OCI-LY1 (cell line): ENCODE measurements at regions not wholly inside any gene's neighbourhood (a gene's known extent, or its start where the extent isn't known, plus 50 kb on each side); places are given as distances from the start of the nearest gene placed in this dataset.
A peak's percentile ranks its signal among the peaks of the same experiment; 100 is the strongest.
"Not testable (repeated sequence)": the region's sequence is repeated elsewhere in the genome, so short reads cannot be mapped to it uniquely, and the experiment has no call there.

ENCODE experiments used
- H2AFZ ChIP-seq: fragments of 200-600 bp; sonication (generic), shearing (Covaris generic); 2 replicates; pipeline ENCODE4 v1.6.0; 2014; ENCODE audit warnings: antibody characterized with exemption, mild to moderate bottlenecking, low read length
- H3F3A ChIP-seq: fragments of 200-600 bp; sonication (generic), shearing (Covaris generic); 2 replicates; pipeline ENCODE4 v1.6.0; 2014; ENCODE audit warnings: mild to moderate bottlenecking, antibody characterized with exemption, low read length, moderate library complexity; ENCODE audit not compliant: insufficient read depth
- H3K27ac ChIP-seq: fragments of 200-600 bp; sonication (generic); 2 replicates; pipeline ENCODE4 v1.5.1; 2014; ENCODE audit warnings: low read length, mixed run types, mild to moderate bottlenecking, low read depth; ENCODE audit not compliant: poor library complexity, severe bottlenecking
- H3K27me3 ChIP-seq: fragments of 200-600 bp; sonication (generic); 2 replicates; pipeline ENCODE4 v1.6.0; 2014; ENCODE audit warnings: antibody characterized with exemption, mild to moderate bottlenecking, low read length, moderate library complexity; ENCODE audit not compliant: insufficient read depth
- H3K36me3 ChIP-seq: fragments of 200-600 bp; sonication (generic); 2 replicates; pipeline ENCODE4 v1.6.1; 2014; ENCODE audit warnings: mild to moderate bottlenecking, antibody characterized with exemption, low read length, moderate library complexity, mixed read lengths; ENCODE audit not compliant: insufficient read depth
- H3K4me1 ChIP-seq: fragments of 200-600 bp; sonication (generic); 2 replicates; pipeline ENCODE4 v1.5.1; 2014; ENCODE audit warnings: mild to moderate bottlenecking, low read length, moderate library complexity; ENCODE audit not compliant: insufficient read depth, severe bottlenecking
- H3K4me2 ChIP-seq: fragments of 200-600 bp; sonication (generic), shearing (Covaris generic); 2 replicates; pipeline ENCODE4 v1.6.1; 2014; ENCODE audit warnings: low read length
- H3K4me3 ChIP-seq: fragments of 200-600 bp; sonication (generic); 2 replicates; pipeline ENCODE4 v1.5.1; 2014; ENCODE audit warnings: low read length, low read depth, mild to moderate bottlenecking, mixed read lengths; ENCODE audit not compliant: poor library complexity, severe bottlenecking
- H3K79me2 ChIP-seq: fragments of 200-600 bp; shearing (Covaris generic); 2 replicates; pipeline ENCODE4 v1.6.1; 2016; ENCODE audit warnings: mixed run types, low read length, mixed read lengths; ENCODE audit not compliant: insufficient read depth
- H3K9ac ChIP-seq: fragments of 200-600 bp; sonication (generic), shearing (Covaris generic); 2 replicates; pipeline ENCODE4 v1.6.1; 2014; ENCODE audit warnings: mild to moderate bottlenecking, low read length, mixed read lengths
- H3K9me2 ChIP-seq: fragments of 200-600 bp; sonication (generic), shearing (Covaris generic); 2 replicates; pipeline ENCODE4 v1.6.1; 2014; ENCODE audit warnings: low read depth, mild to moderate bottlenecking, low read length, mixed read lengths
- H3K9me3 ChIP-seq: fragments of 200-600 bp; shearing (Covaris generic); 2 replicates; pipeline ENCODE4 v1.6.1; 2014; ENCODE audit warnings: low read length, mixed read lengths
- H4K20me1 ChIP-seq: fragments of 200-600 bp; sonication (generic), shearing (Covaris generic); 2 replicates; pipeline ENCODE4 v1.6.0; 2016; ENCODE audit warnings: mild to moderate bottlenecking, low read length; ENCODE audit not compliant: insufficient read depth
- CTCF ChIP-seq: fragments of 200-600 bp; sonication (generic), shearing (Covaris generic); IDR thresholded peaks from 2 replicates; pipeline ENCODE4 v1.5.1; 2017; ENCODE audit warnings: mild to moderate bottlenecking, antibody characterized with exemption, low read length, moderate library complexity, mixed read lengths
- EZH2 ChIP-seq: fragments of 200-600 bp; sonication (generic), shearing (Covaris generic); IDR thresholded peaks from 2 replicates; pipeline ENCODE4 v1.8.0; 2017; ENCODE audit warnings: borderline replicate concordance, mixed run types, mild to moderate bottlenecking, antibody characterized with exemption, low read length, moderate library complexity, mixed read lengths

- no peak for TF ChIP-seq EZH2
- H3K27me3 ChIP-seq: no peaks in the 10 kb centered on the region; the same call in 1 of the 2 replicates
- no peak overlapping the region for H3K9ac ChIP-seq
Measured at GRCh38 chr16:86259499-86259898, 250.8 kb upstream of the FOXF1 start.

GRCh38 chr16:86261379-86261778 lies 248.9 kb upstream of the FOXF1 start:
- no peak overlapping the region for H2AFZ ChIP-seq

More at GRCh38 chr16:86259499-86259898, 250.8 kb upstream of the FOXF1 start:
- Histone ChIP-seq H2AFZ (no peak overlapping the region), H3K9me3 (no peaks in the 10 kb centered on the region), H3K79me2 (no peaks in the 10 kb centered on the region), H3K4me2 (no peak overlapping the region), H3K4me3 (no peak overlapping the region), H3F3A (no peaks in the 10 kb centered on the region), H3K36me3 (no peaks in the 10 kb centered on the region), H4K20me1 (no peaks in the 10 kb centered on the region), H3K9me2 (no peaks in the 10 kb centered on the region), H3K4me1 (no peaks in the 10 kb centered on the region), H3K27ac (no peak overlapping the region)

GRCh38 chr16:86267657-86268056 lies 242.7 kb upstream of the FOXF1 start:
- not testable (repeated sequence) for H3K27ac ChIP-seq, H3K4me2 ChIP-seq, H3K27me3 ChIP-seq, H3K9ac ChIP-seq, H3K4me3 ChIP-seq, H2AFZ ChIP-seq, H3K4me1 ChIP-seq, H4K20me1 ChIP-seq, H3K9me3 ChIP-seq, H3K9me2 ChIP-seq, H3K79me2 ChIP-seq, H3F3A ChIP-seq, H3K36me3 ChIP-seq

More at GRCh38 chr16:86261379-86261778, 248.9 kb upstream of the FOXF1 start:
- H3K9ac ChIP-seq: no peak overlapping the region
- H3K4me2 ChIP-seq: peak overlapping the region; percentile 20; the same call in 1 of the 2 replicates
- no peaks in the 10 kb centered on the region for H4K20me1 ChIP-seq
- no peaks in the 10 kb centered on the region; the same call in 1 of the 2 replicates for H3K27me3 ChIP-seq
- H3K9me3 ChIP-seq: no peaks in the 10 kb centered on the region
- TF ChIP-seq CTCF: no peak
- TF ChIP-seq EZH2: no peak
- H3K27ac ChIP-seq: no peak overlapping the region
- H3K79me2 ChIP-seq: no peaks in the 10 kb centered on the region
- no peaks in the 10 kb centered on the region for H3K36me3 ChIP-seq
- H3K4me3 ChIP-seq: no peak overlapping the region
- H3F3A ChIP-seq: no peaks in the 10 kb centered on the region
- no peaks in the 10 kb centered on the region for H3K9me2 ChIP-seq
- no peaks in the 10 kb centered on the region for H3K4me1 ChIP-seq

- Histone ChIP-seq H4K20me1 (no peaks in the 10 kb centered on the region), H3K27me3 (0 out of 2 replicates have a peak, but pooled peaks cover 6% of the 10 kb centered on the region), H3K9me3 (no peaks in the 10 kb centered on the region), H3K9ac (no peak overlapping the region), H3K9me2 (no peaks in the 10 kb centered on the region), H3K27ac (no peak overlapping the region), H3F3A (no peaks in the 10 kb centered on the region), H3K4me3 (no peak overlapping the region), H3K4me1 (no peaks in the 10 kb centered on the region), H3K36me3 (no peaks in the 10 kb centered on the region), H3K79me2 (no peaks in the 10 kb centered on the region), H2AFZ (no peak overlapping the region), H3K4me2 (no peak overlapping the region)
- TF ChIP-seq CTCF (no peak), EZH2 (no peak)
Measured at GRCh38 chr16:86270696-86271095, 239.6 kb upstream of the FOXF1 start.
